Loucy (cell line): ENCODE measurements at regions not wholly inside any gene's neighbourhood (a gene's known extent, or its start where the extent isn't known, plus 50 kb on each side); places are given as distances from the start of the nearest gene placed in this dataset.

Experiments
- H2AFZ ChIP-seq: fragments of 200-600 bp; sonication (generic); 2 replicates; pipeline ENCODE4 v1.6.0; 2016; ENCODE audit warnings: antibody characterized with exemption, mild to moderate bottlenecking, low read length, moderate library complexity
- H3F3A ChIP-seq: fragments of 200-600 bp; 2 replicates; pipeline ENCODE4 v1.6.0; 2016; ENCODE audit warnings: antibody characterized with exemption, low read depth, mild to moderate bottlenecking
- H3K27me3 ChIP-seq: fragments of 200-600 bp; sonication (generic); 2 replicates; pipeline ENCODE4 v1.6.1; 2014; ENCODE audit warnings: low read length, mild to moderate bottlenecking; ENCODE audit not compliant: insufficient read depth, poor library complexity, severe bottlenecking
- H3K36me3 ChIP-seq: fragments of 200-600 bp; sonication (generic); 2 replicates; pipeline ENCODE4 v1.6.1; 2016; ENCODE audit warnings: low read length; ENCODE audit not compliant: insufficient read depth
- H3K4me1 ChIP-seq: fragments of 200-600 bp; sonication (generic); 2 replicates; pipeline ENCODE4 v1.5.1; 2014; ENCODE audit warnings: low read length, mild to moderate bottlenecking; ENCODE audit not compliant: insufficient read depth, poor library complexity, severe bottlenecking
- H3K4me2 ChIP-seq: fragments of 200-600 bp; sonication (generic); 2 replicates; pipeline ENCODE4 v1.6.0; 2014; ENCODE audit warnings: antibody characterized with exemption, low read length, low read depth, mild to moderate bottlenecking; ENCODE audit not compliant: poor library complexity, severe bottlenecking
- H3K4me3 ChIP-seq: fragments of 200-600 bp; sonication (generic); 2 replicates; pipeline ENCODE4 v1.5.1; 2014; ENCODE audit warnings: low read length, mild to moderate bottlenecking, mixed read lengths; ENCODE audit not compliant: poor library complexity, severe bottlenecking
- H3K79me2 ChIP-seq: fragments of 200-600 bp; sonication (generic); 2 replicates; pipeline ENCODE4 v1.6.1; 2014; ENCODE audit warnings: low read length; ENCODE audit not compliant: insufficient read depth
- H3K9ac ChIP-seq: fragments of 200-600 bp; sonication (generic); 2 replicates; pipeline ENCODE4 v1.6.0; 2014; ENCODE audit warnings: mild to moderate bottlenecking, low read depth, low read length, moderate library complexity; ENCODE audit not compliant: poor library complexity, severe bottlenecking
- H3K9me2 ChIP-seq: fragments of 200-600 bp; sonication (generic); replicated peaks from 2 replicates; pipeline ENCODE4 v1.6.1; 2016; ENCODE audit warnings: low read depth, low read length, mixed read lengths
- H3K9me3 ChIP-seq: fragments of 200-600 bp; sonication (generic); 2 replicates; pipeline ENCODE4 v1.6.1; 2014; ENCODE audit warnings: mild to moderate bottlenecking, antibody characterized with exemption, low read length, low read depth; ENCODE audit not compliant: insufficient read depth
- H4K20me1 ChIP-seq: fragments of 200-600 bp; sonication (generic); 2 replicates; pipeline ENCODE4 v1.6.0; 2014; ENCODE audit warnings: antibody characterized with exemption, low read length, mild to moderate bottlenecking; ENCODE audit not compliant: insufficient read depth, poor library complexity, severe bottlenecking
- CTCF ChIP-seq: fragments of 200-600 bp; sonication (generic); conservative IDR thresholded peaks from 2 replicates; pipeline ENCODE4 v1.5.1; 2014; ENCODE audit warnings: mild to moderate bottlenecking, antibody characterized with exemption, low read length
- EZH2phosphoT487 ChIP-seq: fragments of 200-600 bp; IDR thresholded peaks from 2 replicates; pipeline ENCODE4 v1.6.1; 2018; ENCODE audit warnings: antibody characterized with exemption, mild to moderate bottlenecking, moderate library complexity, borderline replicate concordance

DNA sequence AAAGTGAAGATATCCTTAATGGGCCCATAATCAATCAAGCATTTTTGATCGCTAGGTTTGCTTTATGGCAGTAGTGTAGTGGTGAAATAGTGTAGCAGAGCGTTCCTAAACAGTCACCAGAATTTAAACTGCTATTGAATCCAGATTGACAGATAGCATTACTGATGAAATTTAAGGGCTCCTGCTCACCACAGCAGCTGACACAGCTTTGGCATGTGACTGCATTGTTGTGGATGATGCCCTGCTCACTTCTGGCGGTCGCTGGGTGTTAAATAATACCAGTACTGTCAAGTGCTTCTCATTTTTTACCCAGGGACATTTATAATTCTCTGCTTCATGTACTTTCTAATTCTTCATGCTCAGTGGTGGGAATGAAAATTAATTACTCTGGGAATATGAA lies 102.0 kb upstream of the ARHGAP24 start:
- no peak overlapping the region for H3K4me2 ChIP-seq
- H3F3A ChIP-seq, result no peaks in the 10 kb centered on the region
- H3K36me3 ChIP-seq, result no peaks in the 10 kb centered on the region
- no peak overlapping the region for H3K9ac ChIP-seq
- no peaks in the 10 kb centered on the region for H3K27me3 ChIP-seq
- no peaks in the 10 kb centered on the region for H3K79me2 ChIP-seq
- no peaks in the 10 kb centered on the region for H3K9me3 ChIP-seq
- no peaks in the 10 kb centered on the region for H3K9me2 ChIP-seq
- TF ChIP-seq EZH2phosphoT487, result no peak
- TF ChIP-seq CTCF, result no peak
- H3K4me3 ChIP-seq, result no peak overlapping the region
- no peak overlapping the region for H2AFZ ChIP-seq
- H3K4me1 ChIP-seq, result no peaks in the 10 kb centered on the region
- H4K20me1 ChIP-seq, result no peaks in the 10 kb centered on the region

DNA sequence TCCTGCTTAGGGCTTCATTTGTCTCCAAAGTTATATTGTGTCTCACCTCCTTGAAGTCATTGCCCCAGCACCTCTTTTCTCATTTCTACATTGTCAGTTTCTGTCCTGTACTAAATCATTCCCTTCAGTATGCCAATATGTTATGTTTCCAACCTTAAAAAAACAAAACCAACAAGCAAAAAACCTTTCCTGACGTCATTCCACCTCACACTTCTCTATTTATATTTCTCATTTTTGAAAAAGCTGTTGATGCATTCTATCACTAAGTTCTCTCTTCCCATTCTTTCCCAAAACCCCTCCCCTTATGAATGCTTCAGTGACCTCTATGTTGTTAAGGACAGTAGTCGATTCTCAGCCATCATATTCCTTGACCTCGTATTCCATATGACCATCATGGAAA lies 98.7 kb upstream of the ARHGAP24 start:
- H3K9me2 ChIP-seq, result no peaks in the 10 kb centered on the region
- no peaks in the 10 kb centered on the region for H3F3A ChIP-seq
- H3K27me3 ChIP-seq, result no peaks in the 10 kb centered on the region
- no peaks in the 10 kb centered on the region for H3K4me1 ChIP-seq
- H3K79me2 ChIP-seq, result no peaks in the 10 kb centered on the region
- no peak overlapping the region for H3K4me3 ChIP-seq
- H3K4me2 ChIP-seq, result no peak overlapping the region
- H2AFZ ChIP-seq, result no peak overlapping the region
- no peak overlapping the region for H3K9ac ChIP-seq
- no peaks in the 10 kb centered on the region for H3K9me3 ChIP-seq
- no peaks in the 10 kb centered on the region for H3K36me3 ChIP-seq
- H4K20me1 ChIP-seq, result no peaks in the 10 kb centered on the region
- no peak for TF ChIP-seq EZH2phosphoT487
- TF ChIP-seq CTCF, result no peak

GRCh38 chr4:85381968-85382367 lies 93.0 kb upstream of the ARHGAP24 start:
- Histone ChIP-seq H3K36me3 (no peaks in the 10 kb centered on the region), H2AFZ (no peak overlapping the region), H4K20me1 (no peaks in the 10 kb centered on the region), H3K9me2 (no peaks in the 10 kb centered on the region), H3F3A (no peaks in the 10 kb centered on the region), H3K9ac (no peak overlapping the region), H3K9me3 (no peaks in the 10 kb centered on the region), H3K4me1 (no peaks in the 10 kb centered on the region), H3K4me3 (no peak overlapping the region), H3K27me3 (no peaks in the 10 kb centered on the region), H3K79me2 (no peaks in the 10 kb centered on the region), H3K4me2 (no peak overlapping the region)
- TF ChIP-seq CTCF, result no peak
- TF ChIP-seq EZH2phosphoT487, result no peak
